Glomerular endothelial cell (primary cell): ENCODE measurements at regions not wholly inside any gene's neighbourhood (a gene's known extent, or its start where the extent isn't known, plus 50 kb on each side); places are given as distances from the start of the nearest gene placed in this dataset.
"Not testable (repeated sequence)": the region's sequence is repeated elsewhere in the genome, so short reads cannot be mapped to it uniquely, and the experiment has no call there.

Source experiments
- DNase-seq: peaks from one replicate; pipeline ENCODE4 v3.0.0-alpha.2; 2011; ENCODE audit warnings: low read depth, low spot score; ENCODE audit errors: extremely low read depth

DNA sequence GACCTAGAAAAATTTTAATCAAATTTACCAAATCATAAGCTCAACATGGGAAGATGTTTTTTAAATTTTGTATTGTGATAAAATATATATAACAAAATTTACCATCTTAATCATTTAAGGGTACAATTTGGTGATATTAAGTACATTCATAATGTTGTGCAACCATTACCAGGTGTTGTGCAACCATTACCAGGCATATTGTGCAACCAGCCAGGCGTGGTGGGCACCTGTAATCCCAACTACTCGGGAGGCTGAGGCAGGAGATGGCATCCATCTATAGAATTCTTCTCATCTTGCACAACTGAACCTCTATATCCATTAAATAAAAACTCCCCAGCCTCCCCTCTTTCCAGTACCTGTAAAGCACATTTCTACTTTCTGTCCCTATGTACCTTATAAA lies 124.5 kb upstream of the SLC13A1 start:
- no peak for DNase-seq

- DNase-seq: no peak
Observed at GRCh38 chr7:123323689-123324088, 123.9 kb upstream of the SLC13A1 start.

DNA sequence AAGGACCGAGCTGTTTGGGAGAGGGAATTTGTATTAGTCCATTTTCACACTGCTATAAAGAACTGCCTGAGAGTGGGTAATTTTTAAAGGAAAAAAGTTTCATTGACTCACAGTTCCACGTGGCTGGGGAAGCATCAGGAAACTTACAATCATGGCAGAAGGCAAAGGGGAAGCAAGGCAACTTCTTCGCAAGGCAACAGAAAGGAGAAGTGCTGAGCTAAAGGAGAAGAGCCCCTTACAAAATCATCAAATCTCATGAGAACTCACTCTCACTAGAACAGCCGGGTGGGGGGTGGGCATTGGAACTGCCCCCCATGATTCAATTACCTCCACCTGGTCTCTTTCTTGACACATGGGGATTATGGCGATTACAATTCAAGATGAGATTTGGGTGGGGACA lies 121.8 kb upstream of the SLC13A1 start:
- DNase-seq: not testable (repeated sequence)

DNA sequence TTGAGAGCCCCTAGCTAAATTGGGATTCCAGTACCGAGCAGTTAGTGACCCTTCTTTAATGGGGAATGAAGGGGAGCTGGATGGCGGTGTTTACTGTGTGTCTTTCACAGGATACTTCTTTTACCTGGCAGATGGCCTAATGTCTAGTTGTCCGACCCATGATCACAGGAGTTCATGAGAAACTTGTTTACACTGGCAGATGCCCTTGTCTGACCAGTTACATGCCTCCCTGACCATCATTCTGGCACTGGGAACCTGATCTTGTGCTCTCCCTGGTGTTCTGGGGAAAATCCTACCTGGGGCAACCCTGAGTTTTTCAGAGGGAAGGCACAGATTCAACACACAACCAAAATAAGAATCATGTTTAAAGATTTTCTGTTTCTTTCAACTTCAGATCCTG lies 120.1 kb upstream of the SLC13A1 start:
- DNase-seq: no peak

DNA sequence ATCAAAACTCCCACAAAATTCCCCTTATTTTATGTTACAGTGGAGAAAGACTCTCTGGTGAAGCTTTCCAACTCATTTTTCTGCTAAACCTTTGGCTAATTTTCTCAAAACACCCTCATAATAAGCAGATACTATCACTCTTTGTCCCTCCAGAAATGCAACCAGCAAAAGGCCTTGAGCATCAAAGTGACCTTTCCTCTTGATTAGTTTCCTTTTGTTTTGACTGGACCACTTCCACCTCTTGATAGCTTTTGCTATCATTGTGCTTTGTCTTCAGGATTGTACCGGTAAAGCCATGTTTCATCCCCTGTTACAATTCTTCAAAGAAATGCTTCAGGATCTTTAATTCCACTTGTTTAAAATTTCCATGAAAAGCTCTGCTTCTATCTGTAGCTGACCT lies 115.1 kb upstream of the SLC13A1 start:
- no peak for DNase-seq

GRCh38 chr7:123308254-123308951 lies 108.6 kb upstream of the SLC13A1 start:
- DNase-seq: no peak

- DNase-seq: no peak
Observed at GRCh38 chr7:123305840-123306375, 106.1 kb upstream of the SLC13A1 start.

DNA sequence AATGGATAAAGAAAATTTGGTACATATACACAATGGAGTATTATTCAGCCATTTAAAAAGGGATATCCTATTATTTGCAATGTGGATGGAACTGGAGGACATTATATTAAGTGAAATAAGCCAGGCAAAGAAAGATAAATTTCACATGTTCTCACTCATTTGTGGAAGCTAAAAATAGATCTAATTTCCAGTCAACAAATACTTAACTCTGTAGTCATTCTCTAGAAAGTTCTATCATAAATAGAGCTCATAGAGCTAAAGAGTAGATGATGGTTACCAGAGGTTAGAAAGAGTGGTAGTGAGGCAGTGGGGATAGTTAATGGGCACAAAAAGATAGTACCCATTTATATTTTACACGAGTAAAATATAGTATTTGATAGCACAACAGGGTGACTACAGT lies 104.2 kb upstream of the SLC13A1 start:
- no peak for DNase-seq

- DNase-seq: no peak
Observed at GRCh38 chr7:123296965-123297364, 97.2 kb upstream of the SLC13A1 start.

- DNase-seq: no peak
Observed at GRCh38 chr7:123293710-123294109, 93.9 kb upstream of the SLC13A1 start.

DNA sequence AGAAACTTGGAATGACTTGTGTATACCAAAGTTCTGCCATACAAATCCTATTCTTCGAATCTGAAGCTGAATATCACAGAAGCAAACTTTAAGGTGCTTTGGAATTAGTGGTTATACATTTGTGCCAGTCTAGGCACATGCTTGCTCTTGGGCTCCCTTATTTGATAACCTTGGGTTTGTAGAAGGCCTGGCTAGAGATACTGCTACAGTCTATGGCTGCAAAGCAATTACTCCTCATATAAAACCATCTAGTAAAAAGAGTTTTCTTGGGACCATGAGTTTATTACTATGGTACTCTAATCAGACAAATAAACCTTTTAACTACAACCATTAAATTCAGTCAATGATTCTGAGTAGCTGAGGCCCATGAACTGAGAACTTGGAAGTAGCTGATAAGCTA lies 92.5 kb upstream of the SLC13A1 start:
- no peak for DNase-seq

DNA sequence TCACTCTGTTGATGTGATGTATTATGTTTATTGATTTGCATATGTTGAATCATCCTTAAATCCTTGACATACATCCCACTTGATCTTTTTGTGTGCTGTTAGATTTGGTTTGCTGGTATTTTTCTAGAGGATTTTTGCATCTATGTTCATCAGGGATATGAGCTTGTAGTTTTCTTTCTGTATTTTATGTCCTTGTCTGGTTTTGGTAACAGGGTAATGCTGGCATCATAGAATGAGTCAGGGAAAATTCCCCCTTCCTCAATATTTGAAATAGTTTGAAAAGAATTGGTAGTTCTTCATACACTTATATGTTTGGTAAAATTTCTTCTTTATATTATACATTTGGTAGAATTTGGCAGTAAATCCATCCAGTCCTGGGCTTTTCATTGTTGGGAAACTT lies 89.4 kb upstream of the SLC13A1 start:
- DNase-seq: no peak

DNA sequence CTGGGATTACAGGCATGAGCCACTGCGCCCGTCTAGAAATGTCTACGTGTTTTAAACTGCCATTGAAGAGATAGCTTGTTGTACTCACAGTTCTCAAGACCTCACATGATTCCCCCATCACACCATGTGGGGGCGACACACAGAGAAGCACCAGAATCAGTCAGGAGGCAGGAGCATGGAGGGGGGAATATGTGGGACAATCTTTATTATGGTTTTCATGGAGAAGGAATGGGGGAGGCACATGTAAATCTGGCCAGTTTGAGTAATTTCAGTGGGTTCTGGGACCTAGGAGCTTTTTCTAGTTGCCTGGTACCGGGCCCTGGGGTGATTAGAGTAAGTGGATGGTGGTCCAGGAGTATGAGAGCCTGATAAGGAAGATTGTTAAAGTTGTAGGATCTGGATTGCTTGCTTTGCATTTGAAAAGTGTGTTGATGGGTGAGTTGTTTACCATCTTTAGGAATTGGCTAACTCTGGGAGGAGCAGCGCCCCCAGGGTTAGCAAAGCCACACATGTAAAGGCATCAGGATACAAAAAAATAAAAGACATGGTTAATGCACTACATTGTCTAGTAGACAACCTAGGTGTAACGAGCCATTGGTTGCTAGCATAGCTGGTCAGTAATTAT lies 85.4 kb upstream of the SLC13A1 start:
- no peak for DNase-seq

GRCh38 chr7:123283373-123283772 lies 83.6 kb upstream of the SLC13A1 start:
- no peak for DNase-seq

DNA sequence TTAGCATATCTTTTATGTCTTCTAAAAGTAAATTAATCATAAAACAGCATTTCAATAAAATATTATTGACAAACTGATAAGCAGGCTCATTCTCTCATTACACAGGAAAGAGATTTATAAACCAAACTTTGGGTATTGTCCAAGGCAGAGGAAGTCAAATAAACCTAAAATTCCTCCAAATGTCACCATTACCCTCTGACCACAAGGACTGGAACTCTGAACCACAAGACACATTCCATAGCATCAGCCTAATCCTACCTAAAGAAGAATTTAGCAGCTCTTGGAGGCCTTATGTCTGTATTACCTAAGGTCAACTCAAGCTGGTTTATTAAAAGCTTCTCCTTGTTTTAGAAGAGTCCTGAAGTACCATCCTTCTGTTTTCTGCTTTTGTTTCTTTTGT lies 82.4 kb upstream of the SLC13A1 start:
- no peak for DNase-seq

DNA sequence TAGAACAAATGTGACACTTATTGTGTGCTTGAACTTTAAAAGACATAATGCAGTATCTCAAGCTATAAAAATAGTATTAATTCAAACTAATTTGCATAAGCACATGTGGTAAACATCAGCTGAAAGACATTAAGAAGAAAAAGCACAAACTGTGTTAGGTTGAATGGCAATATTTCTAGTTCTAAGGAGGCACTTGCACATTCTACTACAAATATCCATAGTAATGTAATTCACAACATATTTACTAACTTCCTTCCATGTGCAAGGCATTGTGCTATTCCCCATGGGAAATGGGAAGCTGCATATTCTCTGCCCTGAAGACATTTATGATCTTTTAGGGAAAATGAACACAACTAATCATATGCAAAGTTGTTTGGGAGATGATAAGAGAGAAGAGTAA lies 80.2 kb upstream of the SLC13A1 start:
- DNase-seq: no peak

DNA sequence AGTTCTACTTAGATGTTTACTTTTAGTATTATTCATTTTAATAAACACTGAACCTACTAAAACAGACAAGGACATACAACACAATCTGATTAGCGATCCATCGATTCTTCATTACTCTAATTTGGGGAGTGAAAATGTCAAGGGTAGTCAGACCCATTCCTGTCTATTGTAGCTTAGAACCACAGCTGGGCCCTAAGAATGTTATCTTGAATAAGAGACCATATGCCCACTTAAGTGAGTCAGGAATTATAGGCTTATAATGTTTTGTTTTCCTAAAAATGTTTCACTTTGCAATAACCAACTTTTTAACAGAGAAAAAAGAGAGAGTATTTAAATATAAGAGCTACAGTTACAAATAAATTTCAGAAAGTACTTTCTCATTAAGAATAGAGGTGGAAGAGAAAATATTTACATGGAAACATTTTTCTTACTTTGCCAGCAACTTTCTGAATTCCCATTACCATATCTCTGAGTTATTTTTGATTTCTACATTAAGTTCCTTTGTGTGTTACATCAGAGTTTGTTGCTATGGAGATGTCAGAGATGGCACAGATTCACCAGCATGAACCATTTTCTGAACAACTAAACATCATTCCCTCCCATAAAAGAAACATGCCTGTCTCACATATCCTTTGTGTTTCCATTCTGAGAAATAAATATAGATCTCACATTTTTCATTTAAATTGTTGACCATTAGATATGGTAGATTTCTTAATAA lies 75.4 kb upstream of the SLC13A1 start:
- no peak for DNase-seq

DNA sequence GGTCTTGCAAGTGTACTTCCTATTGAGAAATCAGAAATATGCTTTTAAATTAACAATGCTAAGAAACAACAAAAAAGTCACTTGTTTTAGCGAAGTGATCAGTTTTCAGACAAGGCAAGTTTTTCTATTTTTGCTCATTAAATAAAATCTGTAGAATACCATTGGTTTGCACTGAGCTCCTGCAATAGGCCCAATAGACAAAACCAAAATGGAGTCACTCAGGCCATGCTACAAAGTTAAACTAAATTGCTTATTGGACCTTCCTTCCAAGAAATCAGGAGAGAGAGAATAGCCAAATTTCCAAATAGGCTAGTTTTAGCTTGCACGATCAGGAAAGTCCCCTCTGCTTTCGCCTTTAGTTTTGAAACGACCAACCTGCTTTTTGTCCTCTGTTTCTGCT lies 73.4 kb upstream of the SLC13A1 start:
- no peak for DNase-seq

- no peak for DNase-seq
Observed at GRCh38 chr7:123271856-123272255, 72.1 kb upstream of the SLC13A1 start.

- no peak for DNase-seq
Observed at GRCh38 chr7:123271231-123271630, 71.5 kb upstream of the SLC13A1 start.

- DNase-seq: no peak
Observed at GRCh38 chr7:123270570-123270969, 70.8 kb upstream of the SLC13A1 start.

DNA sequence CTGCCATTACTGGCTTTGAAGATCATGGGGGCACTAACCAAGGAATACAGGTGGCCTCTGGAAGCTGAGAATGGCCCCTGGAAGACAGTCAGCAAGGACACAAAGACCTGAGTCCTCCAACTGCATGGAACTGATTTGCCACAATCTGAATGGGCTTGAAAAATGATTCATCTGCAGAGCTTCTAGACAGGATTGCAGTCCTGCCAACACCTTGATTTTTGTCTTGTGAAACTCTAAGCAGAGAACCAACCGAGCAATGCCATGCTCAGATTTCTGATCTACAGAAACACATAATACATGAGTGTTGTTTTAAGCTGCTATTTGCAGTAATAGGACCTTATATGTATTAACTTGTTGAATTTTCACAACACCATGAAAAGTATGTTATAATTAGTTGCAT lies 66.1 kb upstream of the SLC13A1 start:
- DNase-seq: no peak
